HUES6 (cell line): ENCODE measurements at regions not wholly inside any gene's neighbourhood (a gene's known extent, or its start where the extent isn't known, plus 50 kb on each side); places are given as distances from the start of the nearest gene placed in this dataset.

Source experiments
- H3K27ac ChIP-seq: 2 replicates; pipeline ENCODE4 v1.7.0; 2013; ENCODE audit warnings: low read depth, mild to moderate bottlenecking, low read length, inconsistent platforms
- H3K27me3 ChIP-seq: 2 replicates; pipeline ENCODE4 v1.6.1; 2013; ENCODE audit warnings: low read length; ENCODE audit not compliant: control insufficient read depth, insufficient read depth
- H3K36me3 ChIP-seq: 2 replicates; pipeline ENCODE4 v1.6.1; 2013; ENCODE audit warnings: low read length; ENCODE audit not compliant: control insufficient read depth, insufficient read depth
- H3K4me1 ChIP-seq: 2 replicates; pipeline ENCODE4 v1.6.1; 2013; ENCODE audit warnings: low read length; ENCODE audit not compliant: control insufficient read depth, insufficient read depth
- H3K4me3 ChIP-seq: 2 replicates; pipeline ENCODE4 v1.5.1; 2013; ENCODE audit warnings: low read depth, low read length
- H3K9ac ChIP-seq: one replicate; pipeline ENCODE4 v1.6.1; 2013; ENCODE audit warnings: mild to moderate bottlenecking, low read length
- H3K9me3 ChIP-seq: 2 replicates; pipeline ENCODE4 v1.6.1; 2013; ENCODE audit warnings: low read depth, low read length; ENCODE audit not compliant: control insufficient read depth, insufficient read depth

DNA sequence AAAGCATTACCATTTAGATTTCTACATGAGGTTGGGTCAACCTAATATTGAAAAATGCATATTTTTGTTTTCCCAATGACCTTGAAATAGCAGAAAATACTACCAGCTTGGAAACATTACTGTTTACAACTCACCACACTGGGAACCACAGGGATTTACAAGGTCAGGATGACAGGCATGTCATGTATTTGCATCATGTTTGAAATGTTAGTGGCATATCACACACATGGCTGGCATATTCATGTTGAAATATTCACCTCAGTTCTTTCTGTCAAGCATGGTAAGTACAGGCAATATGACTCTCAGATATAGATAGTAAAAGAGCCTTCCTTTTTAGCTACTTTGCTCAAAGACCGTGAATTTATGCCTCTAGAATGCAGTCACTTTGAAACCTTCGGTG lies 593.5 kb downstream of the NOVA1 start:
- H3K36me3 ChIP-seq: no peaks in the 10 kb centered on the region

GRCh38 chr14:25993830-25994229 lies 604.0 kb downstream of the NOVA1 start:
- Histone ChIP-seq H3K36me3 (no peaks in the 10 kb centered on the region), H3K9me3 (no peaks in the 10 kb centered on the region), H3K9ac (no peak overlapping the region), H3K27ac (no peak overlapping the region), H3K4me1 (no peaks in the 10 kb centered on the region), H3K27me3 (no peaks in the 10 kb centered on the region), H3K4me3 (no peak overlapping the region)

More for the DNA sequence above, 593.5 kb downstream of the NOVA1 start:
- Histone ChIP-seq H3K27ac (no peak overlapping the region), H3K9me3 (no peaks in the 10 kb centered on the region), H3K27me3 (no peaks in the 10 kb centered on the region), H3K4me1 (no peaks in the 10 kb centered on the region), H3K4me3 (no peak overlapping the region), H3K9ac (no peak overlapping the region)

GRCh38 chr14:25988536-25988935 lies 609.3 kb downstream of the NOVA1 start:
- Histone ChIP-seq H3K27ac (no peak overlapping the region), H3K4me3 (no peak overlapping the region), H3K36me3 (no peaks in the 10 kb centered on the region), H3K9ac (no peak overlapping the region), H3K4me1 (no peaks in the 10 kb centered on the region), H3K9me3 (peaks cover 21% of the 10 kb centered on the region; the same call in 1 of the 2 replicates), H3K27me3 (no peaks in the 10 kb centered on the region)

GRCh38 chr14:25955772-25956171 lies 642.1 kb downstream of the NOVA1 start:
- no peak overlapping the region for H3K9ac ChIP-seq
- H3K4me1 ChIP-seq: no peaks in the 10 kb centered on the region
- H3K9me3 ChIP-seq: no peaks in the 10 kb centered on the region
- no peak overlapping the region for H3K4me3 ChIP-seq
- H3K36me3 ChIP-seq: no peaks in the 10 kb centered on the region
- H3K27ac ChIP-seq: no peak overlapping the region
- H3K27me3 ChIP-seq: no peaks in the 10 kb centered on the region

DNA sequence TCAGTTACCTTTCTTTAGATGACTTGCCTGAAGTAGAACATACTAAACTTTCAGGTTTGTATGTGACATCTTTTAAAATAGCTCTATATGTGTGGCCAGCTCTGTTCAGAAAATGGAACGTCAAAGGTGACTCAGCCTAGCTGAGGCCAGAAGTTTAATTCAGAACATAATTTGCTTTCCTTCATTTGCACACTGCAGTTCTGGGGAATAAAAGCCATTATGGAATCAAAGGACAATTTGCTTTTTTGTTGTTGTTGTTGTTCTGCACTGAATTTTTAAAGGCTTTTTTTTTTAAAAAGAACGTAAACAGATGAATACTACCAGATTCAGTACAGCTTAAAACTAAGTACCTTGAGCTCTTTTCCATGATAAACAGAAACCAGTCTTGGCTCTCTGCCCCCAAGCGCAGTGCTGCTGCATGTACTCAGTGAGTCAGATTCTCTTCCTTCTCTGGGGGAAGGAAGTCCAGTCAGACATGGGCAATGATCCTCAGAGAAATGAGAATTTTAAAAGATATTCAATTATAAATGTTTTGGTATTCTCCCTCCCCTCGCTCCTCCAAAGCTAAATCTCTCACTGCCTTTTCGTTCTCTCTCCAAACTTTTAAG lies 644.2 kb downstream of the NOVA1 start:
- Histone ChIP-seq H3K9ac (no peak overlapping the region), H3K4me1 (no peaks in the 10 kb centered on the region), H3K9me3 (no peaks in the 10 kb centered on the region), H3K36me3 (no peaks in the 10 kb centered on the region), H3K4me3 (no peak overlapping the region), H3K27me3 (no peaks in the 10 kb centered on the region), H3K27ac (no peak overlapping the region)

- no peak overlapping the region for H3K4me3 ChIP-seq
- H3K27me3 ChIP-seq: no peaks in the 10 kb centered on the region
- H3K4me1 ChIP-seq: no peaks in the 10 kb centered on the region
- H3K9me3 ChIP-seq: no peaks in the 10 kb centered on the region
- no peak overlapping the region for H3K27ac ChIP-seq
- H3K36me3 ChIP-seq: no peaks in the 10 kb centered on the region
- no peak overlapping the region for H3K9ac ChIP-seq
Observed at GRCh38 chr14:25945746-25946145, 652.1 kb downstream of the NOVA1 start.

DNA sequence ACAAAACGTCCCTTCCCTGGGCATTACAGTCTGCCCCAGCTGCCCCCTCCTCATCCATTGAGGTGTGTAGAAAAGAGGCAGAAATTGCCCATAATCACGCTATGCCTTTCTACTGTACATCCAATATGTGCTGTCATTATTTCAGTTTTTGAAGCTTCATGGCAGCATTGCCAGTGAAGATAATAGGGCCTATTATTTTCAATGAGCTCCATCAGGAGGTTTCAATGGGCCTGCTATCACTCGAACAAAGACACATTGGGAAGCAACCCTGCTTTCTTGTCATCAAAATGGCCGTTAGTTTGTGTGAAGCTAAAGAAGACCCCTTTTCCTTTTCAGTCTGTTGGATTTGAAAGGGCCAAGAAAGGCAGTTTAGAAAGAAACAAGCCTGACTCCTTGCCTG lies 653.8 kb downstream of the NOVA1 start:
- Histone ChIP-seq H3K27me3 (no peaks in the 10 kb centered on the region), H3K4me1 (no peaks in the 10 kb centered on the region), H3K27ac (no peak overlapping the region), H3K36me3 (no peaks in the 10 kb centered on the region), H3K9me3 (no peaks in the 10 kb centered on the region), H3K4me3 (no peak overlapping the region), H3K9ac (no peak overlapping the region)

GRCh38 chr14:25943329-25943728 lies 654.5 kb downstream of the NOVA1 start:
- no peaks in the 10 kb centered on the region for H3K4me1 ChIP-seq
- H3K9ac ChIP-seq: no peak overlapping the region
- no peak overlapping the region for H3K27ac ChIP-seq
- H3K36me3 ChIP-seq: no peaks in the 10 kb centered on the region
- H3K27me3 ChIP-seq: no peaks in the 10 kb centered on the region
- no peak overlapping the region for H3K4me3 ChIP-seq
- no peaks in the 10 kb centered on the region for H3K9me3 ChIP-seq

DNA sequence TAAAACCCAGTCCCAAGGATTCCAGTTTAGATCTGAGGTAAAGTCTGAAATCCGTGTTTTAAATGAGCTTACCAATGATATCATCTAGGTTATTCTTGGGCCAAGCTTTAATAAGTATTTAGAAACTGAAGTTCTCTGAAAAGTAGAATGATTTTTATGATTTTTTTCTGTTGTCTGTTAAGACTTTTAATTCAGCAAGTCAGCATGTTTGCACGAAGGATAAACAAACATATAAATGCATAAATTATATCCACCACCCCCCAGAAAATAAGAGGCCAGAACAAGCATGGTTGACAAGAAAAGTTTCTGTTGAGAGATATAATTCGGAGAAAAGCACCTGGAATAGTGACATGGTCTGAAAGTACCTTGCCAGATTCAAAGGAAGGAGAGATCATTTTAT lies 655.7 kb downstream of the NOVA1 start:
- Histone ChIP-seq H3K4me3 (no peak overlapping the region), H3K4me1 (no peaks in the 10 kb centered on the region), H3K27me3 (no peaks in the 10 kb centered on the region), H3K9me3 (no peaks in the 10 kb centered on the region), H3K36me3 (no peaks in the 10 kb centered on the region), H3K27ac (no peak overlapping the region), H3K9ac (no peak overlapping the region)

DNA sequence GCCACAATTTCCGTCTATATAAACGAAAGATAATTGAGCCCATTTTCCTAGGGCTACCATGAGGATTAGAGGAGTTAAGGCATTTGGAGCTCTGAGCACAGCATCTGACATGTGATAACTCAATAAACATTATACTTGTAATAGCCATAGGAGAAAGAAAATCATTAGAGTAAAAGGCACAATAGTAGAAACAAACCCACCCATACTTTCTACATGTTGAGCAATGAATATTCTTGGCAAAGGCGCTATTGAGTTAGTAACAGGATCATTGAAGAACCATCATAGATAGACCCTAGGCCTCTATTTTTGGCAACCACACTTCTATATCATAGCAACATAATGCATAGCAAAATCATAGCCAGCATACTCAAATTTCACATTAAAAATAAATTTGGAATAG lies 664.1 kb downstream of the NOVA1 start:
- no peaks in the 10 kb centered on the region for H3K9me3 ChIP-seq
- no peaks in the 10 kb centered on the region for H3K4me1 ChIP-seq
- H3K27me3 ChIP-seq: no peaks in the 10 kb centered on the region
- no peak overlapping the region for H3K27ac ChIP-seq
- H3K9ac ChIP-seq: no peak overlapping the region
- H3K4me3 ChIP-seq: no peak overlapping the region
- H3K36me3 ChIP-seq: no peaks in the 10 kb centered on the region

DNA sequence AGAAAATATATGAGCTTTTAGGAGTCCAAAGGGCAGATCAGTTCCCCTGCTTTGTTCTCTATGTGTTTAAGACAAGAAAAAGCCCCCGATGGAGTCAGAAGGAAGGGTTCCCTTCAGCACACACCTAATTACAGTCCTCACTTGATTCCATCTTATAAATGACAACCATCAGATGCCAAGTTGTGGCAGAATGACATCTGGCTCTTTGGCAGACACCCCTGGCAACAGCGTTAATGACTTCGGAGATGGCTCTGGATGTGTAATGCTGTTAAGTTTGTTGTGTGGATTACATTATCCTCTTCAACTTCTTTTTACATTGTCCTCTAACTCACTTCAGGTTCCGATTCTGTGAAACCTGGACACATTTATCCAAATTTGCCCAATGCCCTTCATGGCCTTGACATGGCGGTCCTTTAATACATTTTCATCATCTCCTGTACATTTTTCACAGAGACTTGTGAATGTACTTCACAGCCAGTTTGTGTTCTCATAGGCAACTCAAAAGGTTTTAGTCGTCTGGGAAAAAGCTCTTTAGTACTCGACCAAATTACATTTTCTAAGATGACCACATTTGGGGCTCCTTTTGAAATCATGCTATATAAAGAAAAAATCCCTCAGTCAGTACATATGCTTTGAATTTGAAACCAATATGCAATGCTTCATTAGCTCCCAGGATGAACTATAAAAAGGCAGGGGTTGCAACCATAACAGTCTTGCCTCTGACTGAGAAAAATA lies 667.8 kb downstream of the NOVA1 start:
- no peak overlapping the region for H3K27ac ChIP-seq
- no peaks in the 10 kb centered on the region for H3K36me3 ChIP-seq
- H3K9me3 ChIP-seq: no peaks in the 10 kb centered on the region
- H3K27me3 ChIP-seq: no peaks in the 10 kb centered on the region
- H3K4me1 ChIP-seq: no peaks in the 10 kb centered on the region
- H3K4me3 ChIP-seq: no peak overlapping the region
- H3K9ac ChIP-seq: no peak overlapping the region
